ENCODE measurements at regions not wholly inside any gene's neighbourhood (a gene's known extent, or its start where the extent isn't known, plus 50 kb on each side); places are given as distances from the start of the nearest gene placed in this dataset.

DNA sequence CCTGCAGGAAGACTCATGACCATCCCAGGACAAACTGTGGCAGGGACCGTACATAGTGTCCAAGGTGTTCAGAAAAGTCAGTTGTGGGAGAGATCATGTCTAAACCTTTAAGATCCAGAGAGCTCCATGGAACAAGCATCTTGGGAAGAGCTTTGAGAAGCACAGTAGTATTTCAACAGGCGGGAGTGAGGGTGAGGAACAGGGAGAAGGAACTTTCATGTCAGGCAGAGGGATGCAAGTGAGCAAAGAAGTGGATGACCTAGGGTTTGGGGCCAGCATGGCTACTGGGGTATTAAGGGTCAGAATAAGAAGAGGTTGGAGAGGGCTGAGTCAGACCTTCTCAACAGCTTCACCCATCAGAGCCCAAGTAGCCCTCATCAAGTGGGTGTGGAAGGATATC, 147.9 kb upstream of the ETV3 start:
- no peaks in the 10 kb centered on the region for H3K9me3 Mint-ChIP-seq (ENCODE audit: unreplicated experiment)

DNA sequence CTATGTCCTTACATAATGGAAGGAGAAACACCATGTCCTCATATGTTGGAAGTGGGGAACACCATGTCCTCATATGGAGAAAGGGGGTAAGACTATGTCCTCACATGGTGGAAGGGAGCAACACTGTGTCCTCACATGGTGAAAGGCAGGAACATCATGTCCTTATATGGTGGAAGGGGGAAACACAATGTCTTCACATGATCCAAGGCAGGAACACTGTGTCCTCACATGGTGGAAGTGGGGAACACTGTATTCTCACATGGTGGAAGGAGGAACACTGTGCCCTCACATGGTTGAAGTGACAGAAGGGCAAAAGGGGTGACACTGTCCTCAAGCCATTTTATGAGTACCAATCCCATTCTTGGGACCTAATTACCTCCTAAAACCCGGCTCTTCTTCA, 146.3 kb upstream of the ETV3 start:
- DNase-seq (ENCODE audit: low spot score), result no peak
- TF ChIP-seq, protein P1, sequence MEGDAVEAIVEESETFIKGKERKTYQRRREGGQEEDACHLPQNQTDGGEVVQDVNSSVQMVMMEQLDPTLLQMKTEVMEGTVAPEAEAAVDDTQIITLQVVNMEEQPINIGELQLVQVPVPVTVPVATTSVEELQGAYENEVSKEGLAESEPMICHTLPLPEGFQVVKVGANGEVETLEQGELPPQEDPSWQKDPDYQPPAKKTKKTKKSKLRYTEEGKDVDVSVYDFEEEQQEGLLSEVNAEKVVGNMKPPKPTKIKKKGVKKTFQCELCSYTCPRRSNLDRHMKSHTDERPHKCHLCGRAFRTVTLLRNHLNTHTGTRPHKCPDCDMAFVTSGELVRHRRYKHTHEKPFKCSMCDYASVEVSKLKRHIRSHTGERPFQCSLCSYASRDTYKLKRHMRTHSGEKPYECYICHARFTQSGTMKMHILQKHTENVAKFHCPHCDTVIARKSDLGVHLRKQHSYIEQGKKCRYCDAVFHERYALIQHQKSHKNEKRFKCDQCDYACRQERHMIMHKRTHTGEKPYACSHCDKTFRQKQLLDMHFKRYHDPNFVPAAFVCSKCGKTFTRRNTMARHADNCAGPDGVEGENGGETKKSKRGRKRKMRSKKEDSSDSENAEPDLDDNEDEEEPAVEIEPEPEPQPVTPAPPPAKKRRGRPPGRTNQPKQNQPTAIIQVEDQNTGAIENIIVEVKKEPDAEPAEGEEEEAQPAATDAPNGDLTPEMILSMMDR (IDR thresholded peaks at IDR 0.05; ENCODE audit: unreplicated experiment), result no peak
- H3K4me1 Mint-ChIP-seq (ENCODE audit: unreplicated experiment), result peaks cover 9% of the 10 kb centered on the region

More for the DNA sequence above, 147.9 kb upstream of the ETV3 start:
- no peak for DNase-seq (ENCODE audit: low spot score)
- no peak overlapping the region for H3K4me3 Mint-ChIP-seq (ENCODE audit: unreplicated experiment)
- H3K27me3 Mint-ChIP-seq (ENCODE audit: unreplicated experiment), result no peaks in the 10 kb centered on the region
- H3K4me1 Mint-ChIP-seq (ENCODE audit: unreplicated experiment), result peaks cover 9% of the 10 kb centered on the region
- no peaks in the 10 kb centered on the region for H3K36me3 Mint-ChIP-seq (ENCODE audit: low read depth, unreplicated experiment)
- TF ChIP-seq, protein P1 (IDR thresholded peaks at IDR 0.05; ENCODE audit: unreplicated experiment), result no peak
- no peak overlapping the region for H3K27ac Mint-ChIP-seq (ENCODE audit: unreplicated experiment)

DNA sequence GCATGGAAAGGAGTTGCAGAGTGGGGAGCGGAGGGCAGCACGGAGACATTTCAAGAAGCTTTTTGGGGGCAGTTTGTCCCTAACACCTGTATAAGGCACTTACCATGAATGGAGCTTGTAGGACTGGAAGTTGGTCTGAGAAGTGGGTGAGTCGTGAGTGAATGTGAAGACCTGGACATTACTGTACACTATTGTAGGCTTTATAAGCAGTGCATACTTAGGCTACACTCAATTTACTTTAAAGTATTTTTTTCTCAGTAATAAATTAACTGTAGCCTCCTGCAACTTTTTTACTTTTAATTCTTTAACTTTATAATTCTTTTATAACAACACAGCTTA, 141.6 kb upstream of the ETV3 start:
- DNase-seq (ENCODE audit: low spot score), result no peak
- H3K27me3 Mint-ChIP-seq (ENCODE audit: unreplicated experiment), result no peaks in the 10 kb centered on the region
- H3K4me3 Mint-ChIP-seq (ENCODE audit: unreplicated experiment), result no peak overlapping the region
- peaks cover 9% of the 10 kb centered on the region for H3K4me1 Mint-ChIP-seq (ENCODE audit: unreplicated experiment)
- H3K27ac Mint-ChIP-seq (ENCODE audit: unreplicated experiment), result no peak overlapping the region
- H3K36me3 Mint-ChIP-seq (ENCODE audit: low read depth, unreplicated experiment), result no peaks in the 10 kb centered on the region
- TF ChIP-seq, protein P1 (IDR thresholded peaks at IDR 0.05; ENCODE audit: unreplicated experiment), result no peak
- H3K9me3 Mint-ChIP-seq (ENCODE audit: unreplicated experiment), result no peaks in the 10 kb centered on the region

More for the DNA sequence above, 146.3 kb upstream of the ETV3 start:
- H3K9me3 Mint-ChIP-seq (ENCODE audit: unreplicated experiment), result no peaks in the 10 kb centered on the region
- no peaks in the 10 kb centered on the region for H3K27me3 Mint-ChIP-seq (ENCODE audit: unreplicated experiment)
- no peaks in the 10 kb centered on the region for H3K36me3 Mint-ChIP-seq (ENCODE audit: low read depth, unreplicated experiment)
- no peak overlapping the region for H3K27ac Mint-ChIP-seq (ENCODE audit: unreplicated experiment)
- no peak overlapping the region for H3K4me3 Mint-ChIP-seq (ENCODE audit: unreplicated experiment)

DNA sequence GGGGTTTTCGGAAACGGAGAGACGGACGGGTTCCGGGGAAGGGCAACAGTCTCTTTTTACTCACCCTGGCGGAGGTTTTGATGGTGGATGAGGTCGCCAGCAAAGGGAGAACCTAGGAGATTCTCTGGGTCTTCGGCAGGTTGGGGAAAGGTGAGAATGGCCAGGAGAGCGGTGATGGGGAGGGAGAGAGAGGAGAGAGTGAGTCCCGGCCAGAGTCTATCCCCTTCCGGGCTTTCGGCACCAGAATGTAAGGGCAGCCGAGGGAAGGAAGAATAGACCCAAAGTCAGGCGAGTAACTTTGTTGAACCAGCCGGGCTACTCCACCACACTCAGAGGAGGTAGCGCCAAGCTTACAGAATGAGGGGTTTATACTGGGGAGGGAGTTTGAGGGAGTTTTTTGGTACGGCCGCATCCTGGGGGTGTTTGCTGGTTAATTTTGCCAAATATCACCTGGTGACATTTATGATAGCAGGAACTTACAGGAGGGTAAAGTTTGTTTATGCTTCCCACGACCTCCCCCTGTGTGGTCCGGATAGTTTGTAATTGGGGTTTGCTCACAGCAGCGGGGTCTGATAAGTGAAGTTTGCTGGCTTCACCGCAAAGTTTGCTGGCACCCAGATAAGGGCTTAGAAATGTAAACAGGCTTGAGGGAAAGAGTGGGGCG, 141.1 kb upstream of the ETV3 start:
- DNase-seq (ENCODE audit: low spot score), result no peak

More for the DNA sequence above, 141.1 kb upstream of the ETV3 start:
- H3K36me3 Mint-ChIP-seq (ENCODE audit: low read depth, unreplicated experiment), result no peaks in the 10 kb centered on the region
- H3K4me3 Mint-ChIP-seq (ENCODE audit: unreplicated experiment), result no peak overlapping the region
- H3K4me1 Mint-ChIP-seq (ENCODE audit: unreplicated experiment), result peaks cover 9% of the 10 kb centered on the region
- TF ChIP-seq, protein P1 (IDR thresholded peaks at IDR 0.05; ENCODE audit: unreplicated experiment), result no peak
- H3K27ac Mint-ChIP-seq (ENCODE audit: unreplicated experiment), result no peak overlapping the region
- no peaks in the 10 kb centered on the region for H3K27me3 Mint-ChIP-seq (ENCODE audit: unreplicated experiment)
- H3K9me3 Mint-ChIP-seq (ENCODE audit: unreplicated experiment), result no peaks in the 10 kb centered on the region

All from endothelial cell (in vitro differentiated cells).